ENCODE measurements at regions not wholly inside any gene's neighbourhood (a gene's known extent, or its start where the extent isn't known, plus 50 kb on each side); places are given as distances from the start of the nearest gene placed in this dataset.

GRCh38 chr2:18319987-18320386, 240.5 kb downstream of the RDH14 start:
- Histone ChIP-seq H3K4me3 (ENCODE audit: low read depth, low read length) (no peak overlapping the region), H3K27ac (ENCODE audit: extremely low read depth, low read depth, low read length) (no peak overlapping the region), H3K4me1 (ENCODE audit: control insufficient read depth, insufficient read depth, low read length) (no peaks in the 10 kb centered on the region), H3K9me3 (ENCODE audit: control insufficient read depth, insufficient read depth, low read depth, low read length) (no peaks in the 10 kb centered on the region), H3K36me3 (ENCODE audit: control insufficient read depth in 2 of 2, insufficient read depth in 1 of 2, low read length in 2 of 2) (no peaks in the 10 kb centered on the region)
- CTCF ChIA-PET, result no interaction called here
- POLR2A ChIA-PET, result no interaction called here
- TF ChIP-seq ZNF214 (tag by site-specific recombination; IDR thresholded peaks at IDR 0.05; ENCODE audit: borderline replicate concordance), result no peak
- TF ChIP-seq HOXC10 (CRISPR knock-in tag; IDR thresholded peaks at IDR 0.05), result no peak
- TF ChIP-seq ZNF426 (tag by site-specific recombination; IDR thresholded peaks at IDR 0.05), result no peak
- TF ChIP-seq ATF2 (tag by site-specific recombination; IDR thresholded peaks at IDR 0.05; ENCODE audit: low read depth), result no peak
- TF ChIP-seq GFI1B (tag by site-specific recombination; IDR thresholded peaks at IDR 0.05), result no peak
- TF ChIP-seq ZNF140 (tag by site-specific recombination; IDR thresholded peaks at IDR 0.05), result no peak
- no peak for TF ChIP-seq ZNF184 (tag by site-specific recombination; IDR thresholded peaks at IDR 0.05)

GRCh38 chr2:18317017-18317416, 243.4 kb downstream of the RDH14 start:
- ChIA-PET POLR2A (no interaction called here), CTCF (no interaction called here)
- H3K9me3 ChIP-seq (ENCODE audit: control insufficient read depth, insufficient read depth, low read depth, low read length), result no peaks in the 10 kb centered on the region
- H3K36me3 ChIP-seq (ENCODE audit: control insufficient read depth in 2 of 2, insufficient read depth in 1 of 2, low read length in 2 of 2), result no peaks in the 10 kb centered on the region
- no peak overlapping the region for H3K4me3 ChIP-seq (ENCODE audit: low read depth, low read length)
- H3K4me1 ChIP-seq (ENCODE audit: control insufficient read depth, insufficient read depth, low read length), result no peaks in the 10 kb centered on the region
- H3K27ac ChIP-seq (ENCODE audit: extremely low read depth, low read depth, low read length), result no peak overlapping the region
- TF ChIP-seq ZNF140 (tag by site-specific recombination; IDR thresholded peaks at IDR 0.05), result no peak
- no peak for TF ChIP-seq ZNF26 (tag by site-specific recombination; IDR thresholded peaks at IDR 0.05)
- no peak for TF ChIP-seq ZNF692 (tag by site-specific recombination; IDR thresholded peaks at IDR 0.05)
- TF ChIP-seq HOXA7 (CRISPR knock-in tag; IDR thresholded peaks at IDR 0.05; ENCODE audit: borderline replicate concordance), result no peak
- TF ChIP-seq ZNF776 (tag by site-specific recombination; IDR thresholded peaks at IDR 0.05; ENCODE audit: borderline replicate concordance), result no peak
- no peak for TF ChIP-seq ZNF626 (tag by site-specific recombination; IDR thresholded peaks at IDR 0.05)

- POLR2A ChIA-PET, result no interaction called here
- no peaks in the 10 kb centered on the region for H3K9me3 ChIP-seq (ENCODE audit: control insufficient read depth, insufficient read depth, low read depth, low read length)
- CTCF ChIA-PET, result interaction anchor here (0.5 to 1.8 kb wide), 3 partner anchors 10 to 65 kb away, joined by 4 read pairs; no protein-coding TSS in a partner anchor
- TF ChIP-seq PRDM4 (tag by site-specific recombination; IDR thresholded peaks at IDR 0.05), result no peak
- no peak for TF ChIP-seq ZNF404 (tag by site-specific recombination; IDR thresholded peaks at IDR 0.05)
- no peak for TF ChIP-seq ZBTB8A (tag by site-specific recombination; IDR thresholded peaks at IDR 0.05)
- no peak for TF ChIP-seq ZNF148 (tag by site-specific recombination; IDR thresholded peaks at IDR 0.05; ENCODE audit: borderline replicate concordance)
- TF ChIP-seq ZNF510 (tag by site-specific recombination; IDR thresholded peaks at IDR 0.05; ENCODE audit: insufficient replicate concordance), result no peak
- no peak for TF ChIP-seq ZNF837 (tag by site-specific recombination; IDR thresholded peaks at IDR 0.05)
- TF ChIP-seq ZNF138 (tag by site-specific recombination; IDR thresholded peaks at IDR 0.05; ENCODE audit: borderline replicate concordance), result no peak
- no peak for TF ChIP-seq ZNF426 (tag by site-specific recombination; IDR thresholded peaks at IDR 0.05)
- no peak for TF ChIP-seq ZNF155 (tag by site-specific recombination; IDR thresholded peaks at IDR 0.05)
- no peaks in the 10 kb centered on the region for H3K36me3 ChIP-seq (ENCODE audit: control insufficient read depth in 2 of 2, insufficient read depth in 1 of 2, low read length in 2 of 2)
- peaks cover 13% of the 10 kb centered on the region for H3K4me1 ChIP-seq (ENCODE audit: control insufficient read depth, insufficient read depth, low read length)
- H3K27ac ChIP-seq (ENCODE audit: extremely low read depth, low read depth, low read length), result no peak overlapping the region
- H3K4me3 ChIP-seq (ENCODE audit: low read depth, low read length), result no peak overlapping the region
These were observed 247.6 kb downstream of the RDH14 start for GRCh38 chr2:18312818-18313217.

All from HEK293 (cell line).